HCT116 (cell line): ENCODE measurements at regions not wholly inside any gene's neighbourhood (a gene's known extent, or its start where the extent isn't known, plus 50 kb on each side); places are given as distances from the start of the nearest gene placed in this dataset.

Experiments used
- ATAC-seq: fragments of 200-7000 bp; cut with Tn5 transposase; 2 replicates; pipeline ENCODE4 v1.9.1; 2020; ENCODE audit warnings: mild to moderate bottlenecking, moderate library complexity
- BruUV-seq: library from RNA; stranded (reverse); fragments of 400-500 nt; replicated peaks from 2 replicates; lab custom pipeline; 2021; lab: Mats Ljungman, UMichigan
- CTCF ChIA-PET: fragments of 300-600 bp; sonication (Branson Sonifier 250); formaldehyde crosslinking; loops from one replicate; lab custom pipeline; 2021; ENCODE audit warnings: antibody characterized with exemption; lab: Charles Lee
- POLR2A ChIA-PET: fragments of 300-600, 350-600 bp; sonication (Branson Sonifier 250); formaldehyde crosslinking; loops from one replicate; lab custom pipeline; 2021; ENCODE audit warnings: antibody characterized with exemption; lab: Charles Lee
- RAD21 ChIA-PET, 2 experiments: fragments of 300-600 bp; sonication (Branson Sonifier 250); formaldehyde crosslinking; loops; one replicate each; lab custom pipeline; 2023; ENCODE audit warnings: low total read pairs in 2 of 2; ENCODE audit not compliant: uncharacterized antibody in 2 of 2, unreplicated experiment in 2 of 2, low non-redundant PET in 1 of 2; lab: Charles Lee
- DNase-seq: peaks from one replicate; pipeline ENCODE4 v3.0.0-alpha.2; 2010; ENCODE audit warnings: low read depth, low spot score
- H2AFZ ChIP-seq: fragments of 200-600 bp; shearing (Covaris generic), sonication (generic); 2 replicates; pipeline ENCODE4 v1.6.1; 2017; ENCODE audit warnings: low read depth, mixed run types, mixed read lengths, antibody characterized with exemption, low read length; ENCODE audit not compliant: poor library complexity, severe bottlenecking
- H3K27ac ChIP-seq: 2 replicates; pipeline ENCODE4 v1.5.1; 2012; ENCODE audit warnings: low read depth, low read length
- H3K27me3 ChIP-seq: fragments of 200-600 bp; sonication (generic); 2 replicates; pipeline ENCODE4 v1.6.1; 2016; ENCODE audit warnings: mixed run types, low read length, mixed read lengths; ENCODE audit not compliant: insufficient read depth
- H3K36me3 ChIP-seq, 2 experiments: fragments of 200-500 bp in 1 of 2; fragments of 200-600 bp in 1 of 2; sonication (Bioruptor generic) in 1 of 2; sonication (generic) in 1 of 2; 2 replicates each; pipeline versions ENCODE4 v1.5.1 to v1.6.1; 2014 to 2016; ENCODE audit warnings: low read length in 2 of 2, inconsistent platforms in 1 of 2, mixed read lengths in 1 of 2, mixed run types in 1 of 2; ENCODE audit not compliant: insufficient read depth in 2 of 2, control insufficient read depth in 1 of 2
- H3K4me1 ChIP-seq, 2 experiments: fragments of 200-600 bp in 1 of 2; sonication (generic) in 1 of 2; 2 replicates each; pipeline versions ENCODE4 v1.5.1 to v1.6.1; 2012 to 2017; ENCODE audit warnings: low read length in 2 of 2, inconsistent platforms in 1 of 2, mild to moderate bottlenecking in 1 of 2, mixed read lengths in 1 of 2, mixed run types in 1 of 2, moderate library complexity in 1 of 2; ENCODE audit not compliant: insufficient read depth in 2 of 2, control insufficient read depth in 1 of 2
- H3K4me2 ChIP-seq: fragments of 200-600 bp; sonication (generic); 2 replicates; pipeline ENCODE4 v1.6.1; 2017; ENCODE audit warnings: mixed run types, low read length, mixed read lengths
- H3K4me3 ChIP-seq, 2 experiments: fragments of 200-600 bp in 1 of 2; sonication (generic) in 1 of 2; replicated peaks in 1 of 2; 2 replicates each; pipeline ENCODE4 v1.5.1; 2011 to 2016; ENCODE audit warnings: low read length in 2 of 2, control low read depth in 1 of 2, low read depth in 1 of 2, mild to moderate bottlenecking in 1 of 2, mixed read lengths in 1 of 2, mixed run types in 1 of 2
- H3K79me2 ChIP-seq: fragments of 200-600 bp; sonication (generic); 2 replicates; pipeline ENCODE4 v1.6.1; 2017; ENCODE audit warnings: mild to moderate bottlenecking, mixed run types, low read length, moderate library complexity, mixed read lengths; ENCODE audit not compliant: insufficient read depth
- H3K9ac ChIP-seq: fragments of 200-600 bp; sonication (generic); 2 replicates; pipeline ENCODE4 v1.6.1; 2016; ENCODE audit warnings: low read length, mixed read lengths
- H3K9me2 ChIP-seq: fragments of 200-600 bp; sonication (generic), shearing (Covaris generic); 2 replicates; pipeline ENCODE4 v1.6.1; 2017; ENCODE audit warnings: mixed run types, mild to moderate bottlenecking, moderate library complexity; ENCODE audit not compliant: insufficient read depth
- H3K9me3 ChIP-seq, 2 experiments: fragments of 200-500 bp in 1 of 2; fragments of 200-600 bp in 1 of 2; sonication (Bioruptor generic) in 1 of 2; sonication (generic) in 1 of 2; 2 replicates each; pipeline ENCODE4 v1.6.1; 2014 to 2017; ENCODE audit warnings: low read length in 2 of 2, mixed read lengths in 2 of 2, inconsistent platforms in 1 of 2, low read depth in 1 of 2, mild to moderate bottlenecking in 1 of 2, mixed run types in 1 of 2, moderate library complexity in 1 of 2; ENCODE audit not compliant: control insufficient read depth in 1 of 2, insufficient read depth in 1 of 2
- H4K20me1 ChIP-seq: fragments of 200-600 bp; sonication (generic), shearing (Covaris generic); 2 replicates; pipeline ENCODE4 v1.6.1; 2017; ENCODE audit warnings: mixed run types, mild to moderate bottlenecking, moderate library complexity; ENCODE audit not compliant: insufficient read depth
- CBX3 ChIP-seq: IDR thresholded peaks from 2 replicates; pipeline ENCODE4 v1.6.1; 2012; ENCODE audit warnings: low read depth
- ELF1 ChIP-seq: IDR thresholded peaks from 2 replicates; pipeline ENCODE4 v1.6.1; 2012; ENCODE audit warnings: low read depth, borderline replicate concordance
- EZH2 ChIP-seq: fragments of 200-600 bp; sonication (generic); IDR thresholded peaks from 2 replicates; pipeline ENCODE4 v1.6.1; 2017; ENCODE audit warnings: antibody characterized with exemption, mixed run types
- FOSL1 ChIP-seq: IDR thresholded peaks from 2 replicates; pipeline ENCODE4 v1.6.1; 2012; ENCODE audit warnings: low read depth
- JUND ChIP-seq: IDR thresholded peaks from 2 replicates; pipeline ENCODE4 v1.6.1; 2012
- SP1 ChIP-seq: IDR thresholded peaks from 2 replicates; pipeline ENCODE4 v1.6.1; 2012; ENCODE audit warnings: low read depth
- SRF ChIP-seq: IDR thresholded peaks from 2 replicates; pipeline ENCODE4 v1.6.1; 2012; ENCODE audit warnings: low read depth
- TCF7L2 ChIP-seq: IDR thresholded peaks from 2 replicates; pipeline ENCODE4 v1.7.0; 2011; ENCODE audit warnings: borderline replicate concordance, inconsistent platforms; ENCODE audit not compliant: insufficient read depth, insufficient read length; ENCODE audit errors: extremely low read depth
- YY1 ChIP-seq: IDR thresholded peaks from 2 replicates; pipeline ENCODE4 v1.6.1; 2011; ENCODE audit warnings: low read length, low read depth, moderate library complexity, mild to moderate bottlenecking; ENCODE audit not compliant: insufficient replicate concordance; ENCODE audit errors: extremely low read depth
- ZNF274 ChIP-seq: fragments of 200-500 bp; sonication (Bioruptor generic); IDR thresholded peaks from 2 replicates; pipeline ENCODE4 v1.6.1; 2014; ENCODE audit warnings: mild to moderate bottlenecking, low read depth, low read length, inconsistent platforms
- intact Hi-C: fragments of 100-400 bp; cut with micrococcal nuclease; formaldehyde crosslinking; loops from 2 replicates; pipeline ENCODE4 v1.10.0; 2022
- TF ChIP-seq, protein P1 (sequence below): IDR thresholded peaks from 2 replicates; pipeline ENCODE4 v1.6.1; 2011; ENCODE audit warnings: mild to moderate bottlenecking, low read length, moderate library complexity; ENCODE audit not compliant: insufficient replicate concordance; ENCODE audit errors: extremely low read depth
- TF ChIP-seq, protein P2 (sequence below), 3 experiments: fragments of 200-600 bp in 1 of 3; sonication (generic) in 1 of 3; IDR thresholded peaks in 2 of 3; conservative IDR thresholded peaks in 1 of 3; 2 replicates each; pipeline ENCODE4 v1.5.1; 2012 to 2017; ENCODE audit warnings: low read depth in 2 of 3, low read length in 2 of 3, antibody characterized with exemption in 1 of 3, borderline replicate concordance in 1 of 3, control low read depth in 1 of 3, mild to moderate bottlenecking in 1 of 3, mixed read lengths in 1 of 3, mixed run types in 1 of 3, moderate library complexity in 1 of 3; ENCODE audit not compliant: insufficient read depth in 1 of 3
- TF ChIP-seq, protein P3 (sequence below): IDR thresholded peaks from 2 replicates; pipeline ENCODE4 v1.6.1; 2012
- TF ChIP-seq, protein P4 (sequence below): IDR thresholded peaks from 2 replicates; pipeline ENCODE4 v1.6.1; 2012; ENCODE audit warnings: low read depth

DNA sequence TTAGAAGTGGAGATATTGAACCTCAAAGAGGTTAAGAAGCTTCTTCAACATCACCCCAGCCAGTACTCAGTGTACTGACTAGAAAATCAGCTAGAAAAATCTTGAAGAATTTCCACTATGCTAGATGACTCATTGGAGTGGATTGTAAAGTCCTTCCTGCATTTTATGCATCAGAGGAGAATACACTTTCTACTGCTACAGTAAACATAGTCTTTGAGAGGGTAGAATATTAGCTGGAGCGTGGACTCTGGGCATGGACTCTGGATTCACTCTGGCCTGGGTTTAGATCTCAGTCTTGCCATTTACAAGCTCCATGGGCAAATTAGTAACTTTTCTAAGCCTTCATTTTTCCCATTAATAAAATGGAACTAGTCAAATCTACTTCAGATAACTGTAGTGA is 215.9 kb downstream of the IRS1 start (continued):
- TF ChIP-seq, protein P1, sequence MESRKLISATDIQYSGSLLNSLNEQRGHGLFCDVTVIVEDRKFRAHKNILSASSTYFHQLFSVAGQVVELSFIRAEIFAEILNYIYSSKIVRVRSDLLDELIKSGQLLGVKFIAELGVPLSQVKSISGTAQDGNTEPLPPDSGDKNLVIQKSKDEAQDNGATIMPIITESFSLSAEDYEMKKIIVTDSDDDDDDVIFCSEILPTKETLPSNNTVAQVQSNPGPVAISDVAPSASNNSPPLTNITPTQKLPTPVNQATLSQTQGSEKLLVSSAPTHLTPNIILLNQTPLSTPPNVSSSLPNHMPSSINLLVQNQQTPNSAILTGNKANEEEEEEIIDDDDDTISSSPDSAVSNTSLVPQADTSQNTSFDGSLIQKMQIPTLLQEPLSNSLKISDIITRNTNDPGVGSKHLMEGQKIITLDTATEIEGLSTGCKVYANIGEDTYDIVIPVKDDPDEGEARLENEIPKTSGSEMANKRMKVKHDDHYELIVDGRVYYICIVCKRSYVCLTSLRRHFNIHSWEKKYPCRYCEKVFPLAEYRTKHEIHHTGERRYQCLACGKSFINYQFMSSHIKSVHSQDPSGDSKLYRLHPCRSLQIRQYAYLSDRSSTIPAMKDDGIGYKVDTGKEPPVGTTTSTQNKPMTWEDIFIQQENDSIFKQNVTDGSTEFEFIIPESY = no peak
- peak; percentile 91 for TF ChIP-seq JUND

DNA sequence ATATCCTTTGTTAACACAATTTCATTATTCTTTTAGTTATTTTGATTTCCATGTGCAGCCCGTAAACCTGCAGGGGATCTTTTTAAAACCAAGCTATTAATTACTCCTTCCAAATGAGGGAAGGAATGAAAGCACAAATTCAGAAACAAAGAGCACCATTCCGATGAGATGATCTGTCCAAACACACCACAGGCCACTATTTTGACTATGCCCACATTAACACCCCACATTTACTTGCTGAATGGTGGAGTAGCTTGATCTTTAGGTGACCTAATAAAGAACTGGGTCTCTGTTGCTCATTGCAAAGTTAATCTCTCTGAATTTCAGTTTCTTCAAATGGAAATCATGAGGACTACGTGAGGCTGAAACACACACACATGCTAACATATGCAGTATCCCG is 218.0 kb downstream of the IRS1 start:
- Histone ChIP-seq H3K4me2 (peak overlapping the region; percentile 67), H3K79me2 (peaks cover 4% of the 10 kb centered on the region; the same call in 1 of the 2 replicates), H3K4me3 (no peak overlapping the region; a peak in 1 of 4 replicates), H3K9me2 (no peaks in the 10 kb centered on the region), H3K27ac (peak overlapping the region; percentile 92), H3K4me1 (peaks cover 67 to 83% of the 10 kb centered on the region in 2 experiments), H3K27me3 (no peaks in the 10 kb centered on the region), H3K9ac (peak overlapping the region; percentile 49), H4K20me1 (no peaks in the 10 kb centered on the region), H3K36me3 (peaks cover 0 to 9% of the 10 kb centered on the region in 2 experiments; a peak in 1 of 4 replicates), H2AFZ (no peak overlapping the region), H3K9me3 (no peaks in the 10 kb centered on the region; a peak in 1 of 4 replicates)
- DNase-seq (no peak), ATAC-seq (peak; percentile 11; the same call in 1 of the 2 replicates)
- CTCF ChIA-PET = no interaction called here
- no TSS peak for BruUV-seq
- intact Hi-C loops = no loop called here
- RAD21 ChIA-PET = no interaction called here
- POLR2A ChIA-PET = no interaction called here
- TF ChIP-seq, protein P2, sequence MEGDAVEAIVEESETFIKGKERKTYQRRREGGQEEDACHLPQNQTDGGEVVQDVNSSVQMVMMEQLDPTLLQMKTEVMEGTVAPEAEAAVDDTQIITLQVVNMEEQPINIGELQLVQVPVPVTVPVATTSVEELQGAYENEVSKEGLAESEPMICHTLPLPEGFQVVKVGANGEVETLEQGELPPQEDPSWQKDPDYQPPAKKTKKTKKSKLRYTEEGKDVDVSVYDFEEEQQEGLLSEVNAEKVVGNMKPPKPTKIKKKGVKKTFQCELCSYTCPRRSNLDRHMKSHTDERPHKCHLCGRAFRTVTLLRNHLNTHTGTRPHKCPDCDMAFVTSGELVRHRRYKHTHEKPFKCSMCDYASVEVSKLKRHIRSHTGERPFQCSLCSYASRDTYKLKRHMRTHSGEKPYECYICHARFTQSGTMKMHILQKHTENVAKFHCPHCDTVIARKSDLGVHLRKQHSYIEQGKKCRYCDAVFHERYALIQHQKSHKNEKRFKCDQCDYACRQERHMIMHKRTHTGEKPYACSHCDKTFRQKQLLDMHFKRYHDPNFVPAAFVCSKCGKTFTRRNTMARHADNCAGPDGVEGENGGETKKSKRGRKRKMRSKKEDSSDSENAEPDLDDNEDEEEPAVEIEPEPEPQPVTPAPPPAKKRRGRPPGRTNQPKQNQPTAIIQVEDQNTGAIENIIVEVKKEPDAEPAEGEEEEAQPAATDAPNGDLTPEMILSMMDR (IDR thresholded peaks at IDR 0.05 in 2 of 3, conservative IDR thresholded peaks at IDR 0.05 in 1 of 3; ENCODE audit: borderline replicate concordance in 1 of 3, insufficient read depth in 1 of 3, low read depth in 2 of 3, low read length in 2 of 3) = no peak
- TF ChIP-seq, protein P3, sequence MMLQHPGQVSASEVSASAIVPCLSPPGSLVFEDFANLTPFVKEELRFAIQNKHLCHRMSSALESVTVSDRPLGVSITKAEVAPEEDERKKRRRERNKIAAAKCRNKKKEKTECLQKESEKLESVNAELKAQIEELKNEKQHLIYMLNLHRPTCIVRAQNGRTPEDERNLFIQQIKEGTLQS = no peak
- no peak; the same call in 1 of the 2 replicates for TF ChIP-seq JUND
- no peak for TF ChIP-seq CBX3
- TF ChIP-seq, protein P1 = no peak
- TF ChIP-seq SP1 = peak; percentile 46
- no peak for TF ChIP-seq ELF1
- 0 out of 2 replicates have a peak, but pooled peaks have one; percentile 25 for TF ChIP-seq FOSL1
- no peak for TF ChIP-seq EZH2
- no peak for TF ChIP-seq ZNF274
- TF ChIP-seq TCF7L2 = no peak
- no peak for TF ChIP-seq YY1
- TF ChIP-seq SRF = no peak
- TF ChIP-seq, protein P4, sequence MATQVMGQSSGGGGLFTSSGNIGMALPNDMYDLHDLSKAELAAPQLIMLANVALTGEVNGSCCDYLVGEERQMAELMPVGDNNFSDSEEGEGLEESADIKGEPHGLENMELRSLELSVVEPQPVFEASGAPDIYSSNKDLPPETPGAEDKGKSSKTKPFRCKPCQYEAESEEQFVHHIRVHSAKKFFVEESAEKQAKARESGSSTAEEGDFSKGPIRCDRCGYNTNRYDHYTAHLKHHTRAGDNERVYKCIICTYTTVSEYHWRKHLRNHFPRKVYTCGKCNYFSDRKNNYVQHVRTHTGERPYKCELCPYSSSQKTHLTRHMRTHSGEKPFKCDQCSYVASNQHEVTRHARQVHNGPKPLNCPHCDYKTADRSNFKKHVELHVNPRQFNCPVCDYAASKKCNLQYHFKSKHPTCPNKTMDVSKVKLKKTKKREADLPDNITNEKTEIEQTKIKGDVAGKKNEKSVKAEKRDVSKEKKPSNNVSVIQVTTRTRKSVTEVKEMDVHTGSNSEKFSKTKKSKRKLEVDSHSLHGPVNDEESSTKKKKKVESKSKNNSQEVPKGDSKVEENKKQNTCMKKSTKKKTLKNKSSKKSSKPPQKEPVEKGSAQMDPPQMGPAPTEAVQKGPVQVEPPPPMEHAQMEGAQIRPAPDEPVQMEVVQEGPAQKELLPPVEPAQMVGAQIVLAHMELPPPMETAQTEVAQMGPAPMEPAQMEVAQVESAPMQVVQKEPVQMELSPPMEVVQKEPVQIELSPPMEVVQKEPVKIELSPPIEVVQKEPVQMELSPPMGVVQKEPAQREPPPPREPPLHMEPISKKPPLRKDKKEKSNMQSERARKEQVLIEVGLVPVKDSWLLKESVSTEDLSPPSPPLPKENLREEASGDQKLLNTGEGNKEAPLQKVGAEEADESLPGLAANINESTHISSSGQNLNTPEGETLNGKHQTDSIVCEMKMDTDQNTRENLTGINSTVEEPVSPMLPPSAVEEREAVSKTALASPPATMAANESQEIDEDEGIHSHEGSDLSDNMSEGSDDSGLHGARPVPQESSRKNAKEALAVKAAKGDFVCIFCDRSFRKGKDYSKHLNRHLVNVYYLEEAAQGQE = no peak
